Liver (tissue), 3 donors: ENCODE measurements at regions not wholly inside any gene's neighbourhood (a gene's known extent, or its start where the extent isn't known, plus 50 kb on each side); places are given as distances from the start of the nearest gene placed in this dataset.

Source experiments
- CTCF ChIP-seq: fragments of 150-350 bp; IDR thresholded peaks from 2 replicates; pipeline ENCODE4 v1.5.1; 2017; ENCODE audit warnings: improper control_type of control experiment, low read depth, low read length; ENCODE audit not compliant: missing input control
- EGR1 ChIP-seq, 2 donors: IDR thresholded peaks; 2 replicates each; pipeline ENCODE4 v1.6.1; 2016 to 2018; ENCODE audit warnings: antibody characterized with exemption in 2 of 2, low read depth in 2 of 2
- GABPA ChIP-seq, 2 donors: IDR thresholded peaks in 1 of 2; conservative IDR thresholded peaks in 1 of 2; 2 replicates each; pipeline ENCODE4 v1.6.1; 2016; ENCODE audit warnings: antibody characterized with exemption in 2 of 2, mild to moderate bottlenecking in 1 of 2, moderate library complexity in 1 of 2
- JUND ChIP-seq, 2 donors: IDR thresholded peaks; 2 replicates each; pipeline ENCODE4 v1.6.1; 2016; ENCODE audit warnings: antibody characterized with exemption in 2 of 2
- MAX ChIP-seq: IDR thresholded peaks from 2 replicates; pipeline ENCODE4 v1.6.1; 2016; ENCODE audit warnings: antibody characterized with exemption
- RAD21 ChIP-seq, 2 donors: IDR thresholded peaks; 2 replicates each; pipeline ENCODE4 v1.6.1; 2016; ENCODE audit warnings: antibody characterized with exemption in 2 of 2, mild to moderate bottlenecking in 2 of 2
- SP1 ChIP-seq: IDR thresholded peaks from 2 replicates; pipeline ENCODE4 v1.6.1; 2018; ENCODE audit warnings: antibody characterized with exemption, mild to moderate bottlenecking
- TAF1 ChIP-seq: conservative IDR thresholded peaks from 2 replicates; pipeline ENCODE4 v1.6.1; 2016; ENCODE audit warnings: antibody characterized with exemption, mild to moderate bottlenecking
- YY1 ChIP-seq: IDR thresholded peaks from 2 replicates; pipeline ENCODE4 v1.6.1; 2016; ENCODE audit warnings: antibody characterized with exemption, mild to moderate bottlenecking
- TF ChIP-seq, protein P1 (sequence below): IDR thresholded peaks from 2 replicates; pipeline ENCODE4 v1.6.1; 2016; ENCODE audit warnings: antibody characterized with exemption, mild to moderate bottlenecking
- TF ChIP-seq, protein P2 (sequence below): IDR thresholded peaks from 2 replicates; pipeline ENCODE4 v1.6.1; 2016; ENCODE audit warnings: antibody characterized with exemption
- donor health status: healthy.
- donor health status: healthy.

GRCh38 chr10:92761571-92761970 is 71.8 kb downstream of the HHEX start:
- TF ChIP-seq CTCF (no peak), TAF1 (no peak), MAX (no peak), EGR1 (IDR thresholded peaks at IDR 0.05; ENCODE audit: low read depth in 2 of 2) (no peak), SP1 (no peak), YY1 (no peak), GABPA (IDR thresholded peaks at IDR 0.05 in 1 of 2, conservative IDR thresholded peaks at IDR 0.05 in 1 of 2) (no peak), RAD21 (IDR thresholded peaks at IDR 0.05) (no peak), JUND (IDR thresholded peaks at IDR 0.05) (no peak)
- TF ChIP-seq, protein P1, sequence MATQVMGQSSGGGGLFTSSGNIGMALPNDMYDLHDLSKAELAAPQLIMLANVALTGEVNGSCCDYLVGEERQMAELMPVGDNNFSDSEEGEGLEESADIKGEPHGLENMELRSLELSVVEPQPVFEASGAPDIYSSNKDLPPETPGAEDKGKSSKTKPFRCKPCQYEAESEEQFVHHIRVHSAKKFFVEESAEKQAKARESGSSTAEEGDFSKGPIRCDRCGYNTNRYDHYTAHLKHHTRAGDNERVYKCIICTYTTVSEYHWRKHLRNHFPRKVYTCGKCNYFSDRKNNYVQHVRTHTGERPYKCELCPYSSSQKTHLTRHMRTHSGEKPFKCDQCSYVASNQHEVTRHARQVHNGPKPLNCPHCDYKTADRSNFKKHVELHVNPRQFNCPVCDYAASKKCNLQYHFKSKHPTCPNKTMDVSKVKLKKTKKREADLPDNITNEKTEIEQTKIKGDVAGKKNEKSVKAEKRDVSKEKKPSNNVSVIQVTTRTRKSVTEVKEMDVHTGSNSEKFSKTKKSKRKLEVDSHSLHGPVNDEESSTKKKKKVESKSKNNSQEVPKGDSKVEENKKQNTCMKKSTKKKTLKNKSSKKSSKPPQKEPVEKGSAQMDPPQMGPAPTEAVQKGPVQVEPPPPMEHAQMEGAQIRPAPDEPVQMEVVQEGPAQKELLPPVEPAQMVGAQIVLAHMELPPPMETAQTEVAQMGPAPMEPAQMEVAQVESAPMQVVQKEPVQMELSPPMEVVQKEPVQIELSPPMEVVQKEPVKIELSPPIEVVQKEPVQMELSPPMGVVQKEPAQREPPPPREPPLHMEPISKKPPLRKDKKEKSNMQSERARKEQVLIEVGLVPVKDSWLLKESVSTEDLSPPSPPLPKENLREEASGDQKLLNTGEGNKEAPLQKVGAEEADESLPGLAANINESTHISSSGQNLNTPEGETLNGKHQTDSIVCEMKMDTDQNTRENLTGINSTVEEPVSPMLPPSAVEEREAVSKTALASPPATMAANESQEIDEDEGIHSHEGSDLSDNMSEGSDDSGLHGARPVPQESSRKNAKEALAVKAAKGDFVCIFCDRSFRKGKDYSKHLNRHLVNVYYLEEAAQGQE, result no peak
- TF ChIP-seq, protein P2, sequence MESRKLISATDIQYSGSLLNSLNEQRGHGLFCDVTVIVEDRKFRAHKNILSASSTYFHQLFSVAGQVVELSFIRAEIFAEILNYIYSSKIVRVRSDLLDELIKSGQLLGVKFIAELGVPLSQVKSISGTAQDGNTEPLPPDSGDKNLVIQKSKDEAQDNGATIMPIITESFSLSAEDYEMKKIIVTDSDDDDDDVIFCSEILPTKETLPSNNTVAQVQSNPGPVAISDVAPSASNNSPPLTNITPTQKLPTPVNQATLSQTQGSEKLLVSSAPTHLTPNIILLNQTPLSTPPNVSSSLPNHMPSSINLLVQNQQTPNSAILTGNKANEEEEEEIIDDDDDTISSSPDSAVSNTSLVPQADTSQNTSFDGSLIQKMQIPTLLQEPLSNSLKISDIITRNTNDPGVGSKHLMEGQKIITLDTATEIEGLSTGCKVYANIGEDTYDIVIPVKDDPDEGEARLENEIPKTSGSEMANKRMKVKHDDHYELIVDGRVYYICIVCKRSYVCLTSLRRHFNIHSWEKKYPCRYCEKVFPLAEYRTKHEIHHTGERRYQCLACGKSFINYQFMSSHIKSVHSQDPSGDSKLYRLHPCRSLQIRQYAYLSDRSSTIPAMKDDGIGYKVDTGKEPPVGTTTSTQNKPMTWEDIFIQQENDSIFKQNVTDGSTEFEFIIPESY, result no peak
